ENCODE measurements at regions not wholly inside any gene's neighbourhood (a gene's known extent, or its start where the extent isn't known, plus 50 kb on each side); places are given as distances from the start of the nearest gene placed in this dataset.
A peak's percentile ranks its signal among the peaks of the same experiment; 100 is the strongest.

DNA sequence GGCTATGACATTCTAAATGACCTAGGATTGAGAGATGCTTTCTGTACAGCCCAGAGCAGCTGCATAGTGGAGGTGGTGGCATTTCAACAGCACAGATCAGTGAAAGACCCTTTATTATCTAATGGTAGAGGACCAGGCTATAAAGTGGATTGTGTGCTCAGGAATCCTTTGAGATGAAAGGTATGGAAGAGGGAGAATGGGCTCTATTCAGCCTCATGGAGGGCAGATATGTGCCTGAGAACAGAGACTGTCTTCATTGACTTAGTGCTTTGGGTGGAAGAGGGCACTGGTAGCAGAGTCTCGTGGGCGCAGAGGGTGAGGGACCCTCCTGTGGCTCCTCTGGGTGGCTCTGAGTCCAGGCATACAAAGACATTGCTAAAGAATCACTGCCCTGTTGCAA, 130.0 kb upstream of the SLC24A5 start:
- no peaks in the 10 kb centered on the region for H3K36me3 ChIP-seq (ENCODE audit: control insufficient read depth, insufficient read depth, low read length)
- no peak for DNase-seq (ENCODE audit: low read depth, low spot score)
- no peak overlapping the region for H3K4me3 ChIP-seq (ENCODE audit: low read length)
- no peaks in the 10 kb centered on the region for H3K4me1 ChIP-seq (ENCODE audit: control insufficient read depth, insufficient read depth, low read length)
- H3K9me3 ChIP-seq (ENCODE audit: control insufficient read depth, insufficient read depth, low read length): no peaks in the 10 kb centered on the region
- no CpG with 5 or more reads among the region's 2 CpGs for WGBS (ENCODE audit: insufficient coverage, insufficient read length)
- H3K27ac ChIP-seq (ENCODE audit: low read length): no peak overlapping the region
- no peaks in the 10 kb centered on the region for H3K27me3 ChIP-seq (ENCODE audit: control insufficient read depth, insufficient read depth, low read length)

DNA sequence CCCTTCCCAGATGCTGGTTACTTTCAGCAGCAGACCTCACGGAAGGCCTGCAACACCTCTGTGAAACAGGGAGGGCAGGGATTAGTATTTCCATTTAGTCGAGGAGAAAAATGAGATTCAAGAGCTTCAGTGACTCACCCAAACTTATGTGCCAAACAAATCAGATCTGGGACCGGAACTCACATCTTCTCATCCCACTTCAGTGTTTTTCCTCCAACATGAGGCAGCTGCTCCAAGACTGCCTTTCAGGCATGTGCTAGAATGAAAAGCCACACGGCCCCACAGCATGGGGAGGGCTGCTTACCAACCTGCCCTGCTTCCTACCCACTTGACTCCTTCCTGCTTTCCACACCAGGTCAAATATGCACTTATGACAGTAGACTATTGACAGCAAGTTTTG, 129.4 kb upstream of the SLC24A5 start:
- no CpG with 5 or more reads among the region's 4 CpGs for WGBS (ENCODE audit: insufficient coverage, insufficient read length)
- H3K4me1 ChIP-seq (ENCODE audit: control insufficient read depth, insufficient read depth, low read length): no peaks in the 10 kb centered on the region
- H3K9me3 ChIP-seq (ENCODE audit: control insufficient read depth, insufficient read depth, low read length): no peaks in the 10 kb centered on the region
- no peaks in the 10 kb centered on the region for H3K27me3 ChIP-seq (ENCODE audit: control insufficient read depth, insufficient read depth, low read length)
- no peaks in the 10 kb centered on the region for H3K36me3 ChIP-seq (ENCODE audit: control insufficient read depth, insufficient read depth, low read length)
- DNase-seq (ENCODE audit: low read depth, low spot score): no peak
- no peak overlapping the region for H3K27ac ChIP-seq (ENCODE audit: low read length)
- H3K4me3 ChIP-seq (ENCODE audit: low read length): no peak overlapping the region

DNA sequence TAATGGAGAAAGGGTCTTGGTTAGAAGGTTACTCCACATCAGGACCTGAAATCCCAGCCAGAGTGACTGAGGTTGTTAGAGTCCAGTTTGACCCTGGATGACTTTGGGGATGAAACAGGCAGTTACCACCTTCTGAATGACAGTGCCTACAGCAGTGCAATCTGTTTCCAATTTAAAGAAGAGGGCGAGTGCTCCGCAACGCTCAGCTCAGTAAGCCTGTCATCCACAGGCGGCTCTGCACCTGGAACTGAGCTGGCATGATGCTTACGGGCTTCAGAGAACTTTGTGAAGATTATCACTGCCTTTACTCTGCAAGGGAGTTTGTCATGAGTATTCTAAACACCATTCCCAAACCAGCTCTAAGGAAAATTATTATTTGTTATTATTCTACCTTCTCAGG, 127.7 kb upstream of the SLC24A5 start:
- Histone ChIP-seq H3K27ac (ENCODE audit: low read length) (no peak overlapping the region), H3K9me3 (ENCODE audit: control insufficient read depth, insufficient read depth, low read length) (no peaks in the 10 kb centered on the region), H3K27me3 (ENCODE audit: control insufficient read depth, insufficient read depth, low read length) (no peaks in the 10 kb centered on the region), H3K36me3 (ENCODE audit: control insufficient read depth, insufficient read depth, low read length) (no peaks in the 10 kb centered on the region), H3K4me3 (ENCODE audit: low read length) (no peak overlapping the region), H3K4me1 (ENCODE audit: control insufficient read depth, insufficient read depth, low read length) (no peaks in the 10 kb centered on the region)
- DNase-seq (ENCODE audit: low read depth, low spot score): no peak
- WGBS (ENCODE audit: insufficient coverage, insufficient read length): no CpG with 5 or more reads among the region's 5 CpGs

DNA sequence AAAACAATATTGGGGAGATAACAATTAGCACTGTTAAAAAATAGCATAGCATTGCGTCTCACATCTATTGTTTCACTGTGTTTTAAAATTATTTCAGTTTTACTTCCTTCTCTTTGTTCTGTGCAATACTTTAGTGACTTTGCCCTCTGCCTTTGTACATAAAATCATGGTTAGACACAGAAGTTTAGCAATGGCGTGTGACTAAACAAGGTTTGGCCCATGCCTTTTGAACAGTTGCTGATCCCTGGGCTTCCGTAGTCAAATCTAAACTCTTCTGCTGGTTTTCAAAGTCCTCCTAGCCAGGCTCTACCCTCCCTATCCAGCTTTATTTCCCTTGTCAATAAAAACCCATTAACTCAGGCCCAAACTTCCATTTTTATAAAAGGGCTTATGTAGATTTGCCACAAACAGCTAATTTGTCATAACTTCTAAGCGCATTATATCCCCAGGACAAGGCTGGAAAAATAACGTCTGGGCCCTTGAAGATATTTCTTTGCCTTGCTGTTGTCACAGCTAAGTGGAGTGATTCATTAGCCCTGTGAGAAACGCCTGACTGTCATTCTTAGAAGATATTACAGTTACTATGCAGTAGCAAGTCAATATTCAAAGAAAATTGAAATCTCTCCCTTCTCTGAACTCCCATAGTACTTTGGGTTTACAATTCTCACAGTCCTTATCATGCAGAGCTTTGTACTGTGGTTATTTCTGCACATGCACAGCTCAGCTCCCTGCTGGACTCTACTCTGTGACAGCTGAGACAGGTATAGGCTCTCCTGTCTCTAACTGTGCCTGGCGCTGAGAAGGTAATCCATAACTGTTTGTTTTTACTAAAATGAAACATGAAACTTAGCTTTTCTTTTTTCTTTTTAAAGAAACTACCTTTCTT, 123.4 kb upstream of the SLC24A5 start:
- Histone ChIP-seq H3K4me1 (ENCODE audit: control insufficient read depth, insufficient read depth, low read length) (no peaks in the 10 kb centered on the region), H3K9me3 (ENCODE audit: control insufficient read depth, insufficient read depth, low read length) (no peaks in the 10 kb centered on the region), H3K4me3 (ENCODE audit: low read length) (no peak overlapping the region), H3K36me3 (ENCODE audit: control insufficient read depth, insufficient read depth, low read length) (no peaks in the 10 kb centered on the region), H3K27ac (ENCODE audit: low read length) (no peak overlapping the region), H3K27me3 (ENCODE audit: control insufficient read depth, insufficient read depth, low read length) (no peaks in the 10 kb centered on the region)
- WGBS (ENCODE audit: insufficient coverage, insufficient read length): no CpG with 5 or more reads among the region's 7 CpGs
- DNase-seq (ENCODE audit: low read depth, low spot score): no peak

DNA sequence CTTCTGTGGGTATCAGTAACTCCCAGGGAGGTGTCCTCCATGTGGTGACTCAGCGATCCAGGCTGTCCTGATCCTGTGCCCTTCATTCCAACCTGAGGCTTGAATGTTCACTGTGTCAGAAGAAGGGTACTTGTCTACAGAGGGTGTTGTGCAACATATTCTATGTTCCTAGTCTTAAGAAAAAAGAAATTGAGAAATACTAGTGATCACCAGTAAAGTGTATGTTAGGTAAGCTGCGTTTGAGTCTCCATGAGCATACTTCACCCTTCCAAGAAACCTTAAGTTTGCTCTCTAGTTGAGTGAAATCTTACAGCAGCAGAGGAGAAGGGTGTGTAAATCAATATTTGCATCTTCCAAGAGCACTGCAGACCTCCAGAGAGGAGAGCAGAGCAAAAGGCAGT, 122.2 kb upstream of the SLC24A5 start:
- no peaks in the 10 kb centered on the region for H3K4me1 ChIP-seq (ENCODE audit: control insufficient read depth, insufficient read depth, low read length)
- no peak overlapping the region for H3K4me3 ChIP-seq (ENCODE audit: low read length)
- no peak for DNase-seq (ENCODE audit: low read depth, low spot score)
- H3K9me3 ChIP-seq (ENCODE audit: control insufficient read depth, insufficient read depth, low read length): no peaks in the 10 kb centered on the region
- no peaks in the 10 kb centered on the region for H3K36me3 ChIP-seq (ENCODE audit: control insufficient read depth, insufficient read depth, low read length)
- no CpG with 5 or more reads among the region's 2 CpGs for WGBS (ENCODE audit: insufficient coverage, insufficient read length)
- H3K27me3 ChIP-seq (ENCODE audit: control insufficient read depth, insufficient read depth, low read length): no peaks in the 10 kb centered on the region
- H3K27ac ChIP-seq (ENCODE audit: low read length): no peak overlapping the region

DNA sequence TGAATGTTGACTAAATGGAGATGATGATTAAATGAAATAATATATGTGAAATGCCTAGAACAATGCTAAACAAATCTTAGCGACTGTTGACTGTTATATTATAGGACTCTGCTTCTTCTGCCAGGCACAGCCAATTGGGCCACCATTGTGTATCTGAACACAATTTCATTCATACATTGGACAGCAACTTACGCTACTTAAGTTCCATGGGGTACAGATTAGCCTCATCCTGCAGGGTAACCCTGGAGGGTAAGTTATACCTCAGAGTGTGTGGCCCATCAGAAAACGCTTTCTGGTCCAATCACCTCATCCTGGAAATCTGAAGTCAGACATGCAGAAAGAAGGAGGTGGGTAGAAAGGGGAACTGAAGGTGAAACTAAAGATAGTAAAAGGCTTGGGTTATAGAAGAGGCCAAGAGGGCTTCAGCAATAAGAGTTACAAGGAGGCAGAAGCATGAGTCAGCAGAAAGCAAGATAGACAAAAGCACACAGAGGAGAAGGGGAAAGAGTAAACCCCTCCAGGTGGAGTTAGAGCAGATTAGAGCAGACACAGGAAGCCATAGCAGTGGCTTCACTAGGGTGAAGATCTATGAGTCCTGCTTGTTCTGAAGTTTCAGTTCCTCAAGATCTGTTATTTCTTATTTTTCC, 119.3 kb upstream of the SLC24A5 start:
- H3K4me1 ChIP-seq (ENCODE audit: control insufficient read depth, insufficient read depth, low read length): no peaks in the 10 kb centered on the region; the same call in 1 of the 2 replicates
- no peak overlapping the region for H3K4me3 ChIP-seq (ENCODE audit: low read length)
- H3K36me3 ChIP-seq (ENCODE audit: control insufficient read depth, insufficient read depth, low read length): no peaks in the 10 kb centered on the region
- H3K27me3 ChIP-seq (ENCODE audit: control insufficient read depth, insufficient read depth, low read length): no peaks in the 10 kb centered on the region
- DNase-seq (ENCODE audit: low read depth, low spot score): no peak
- no peak overlapping the region for H3K27ac ChIP-seq (ENCODE audit: low read length)
- WGBS (ENCODE audit: insufficient coverage, insufficient read length): no CpG with 5 or more reads among the region's 3 CpGs
- no peaks in the 10 kb centered on the region for H3K9me3 ChIP-seq (ENCODE audit: control insufficient read depth, insufficient read depth, low read length)

DNA sequence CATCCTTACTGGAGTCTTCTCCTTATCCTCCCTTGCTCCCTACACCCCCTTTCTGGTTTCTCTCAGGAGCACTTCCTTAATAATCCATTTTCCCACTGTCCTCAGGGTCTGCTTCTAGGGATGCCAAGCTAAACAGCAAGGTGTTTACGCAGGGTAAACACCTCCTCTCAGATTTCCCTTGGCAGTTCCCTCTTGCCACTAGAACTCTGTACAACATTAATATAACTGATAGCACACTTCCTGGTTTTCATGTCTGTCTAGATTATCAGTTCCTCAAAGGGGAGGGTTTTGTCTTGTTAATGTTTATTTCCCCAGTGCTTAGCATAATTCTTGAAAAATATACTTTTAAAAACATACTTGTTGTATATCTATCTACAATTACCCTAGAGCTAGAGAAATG, 118.0 kb upstream of the SLC24A5 start:
- WGBS (ENCODE audit: insufficient coverage, insufficient read length): no CpG with 5 or more reads among the region's 1 CpG
- no peaks in the 10 kb centered on the region for H3K36me3 ChIP-seq (ENCODE audit: control insufficient read depth, insufficient read depth, low read length)
- H3K9me3 ChIP-seq (ENCODE audit: control insufficient read depth, insufficient read depth, low read length): no peaks in the 10 kb centered on the region
- no peak for DNase-seq (ENCODE audit: low read depth, low spot score)
- no peak overlapping the region for H3K27ac ChIP-seq (ENCODE audit: low read length)
- H3K27me3 ChIP-seq (ENCODE audit: control insufficient read depth, insufficient read depth, low read length): no peaks in the 10 kb centered on the region
- H3K4me3 ChIP-seq (ENCODE audit: low read length): no peak overlapping the region
- H3K4me1 ChIP-seq (ENCODE audit: control insufficient read depth, insufficient read depth, low read length): no peaks in the 10 kb centered on the region; the same call in 1 of the 2 replicates

DNA sequence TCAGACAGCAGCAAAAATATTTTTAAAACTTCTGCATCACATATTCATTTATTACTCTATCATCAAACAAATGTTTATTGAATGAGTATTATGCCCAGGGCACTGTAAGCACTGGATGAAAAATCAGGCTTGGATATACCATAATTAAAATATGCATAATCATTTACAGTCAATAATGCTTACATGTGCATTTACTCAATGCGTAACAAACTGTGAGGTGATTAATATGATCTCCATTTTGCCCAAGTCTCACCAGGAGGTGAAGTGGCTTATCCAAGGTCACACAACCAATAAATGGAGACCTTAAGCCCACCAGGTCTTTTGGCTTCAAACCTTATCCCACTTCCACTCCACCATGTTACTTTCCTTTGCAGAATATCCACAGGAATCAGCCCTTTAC, 117.3 kb upstream of the SLC24A5 start:
- Histone ChIP-seq H3K9me3 (ENCODE audit: control insufficient read depth, insufficient read depth, low read length) (no peaks in the 10 kb centered on the region), H3K27ac (ENCODE audit: low read length) (no peak overlapping the region), H3K27me3 (ENCODE audit: control insufficient read depth, insufficient read depth, low read length) (no peaks in the 10 kb centered on the region), H3K4me1 (ENCODE audit: control insufficient read depth, insufficient read depth, low read length) (no peaks in the 10 kb centered on the region; the same call in 1 of the 2 replicates), H3K36me3 (ENCODE audit: control insufficient read depth, insufficient read depth, low read length) (no peaks in the 10 kb centered on the region), H3K4me3 (ENCODE audit: low read length) (no peak overlapping the region)
- no CpG with 5 or more reads among the region's 1 CpG for WGBS (ENCODE audit: insufficient coverage, insufficient read length)
- no peak for DNase-seq (ENCODE audit: low read depth, low spot score)

DNA sequence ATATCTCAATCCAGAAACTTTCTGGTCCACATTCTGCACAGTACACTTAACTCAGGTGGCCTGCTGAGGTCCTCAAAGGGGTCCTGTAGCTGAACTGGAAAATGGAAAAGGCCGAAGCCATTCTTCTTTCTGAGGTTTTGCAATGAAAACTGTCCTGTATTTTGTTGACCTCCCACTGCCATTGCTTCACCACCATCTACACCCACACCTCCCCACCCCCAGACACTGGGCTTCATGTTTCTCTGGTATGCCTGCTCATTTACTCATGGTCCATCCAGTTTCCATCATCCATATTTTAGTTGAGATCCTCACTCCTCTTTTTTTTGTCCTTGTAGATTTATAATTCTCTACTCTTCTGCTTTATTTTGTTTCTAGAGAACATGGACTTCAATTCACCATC, 115.7 kb upstream of the SLC24A5 start:
- no CpG with 5 or more reads among the region's 1 CpG for WGBS (ENCODE audit: insufficient coverage, insufficient read length)

DNA sequence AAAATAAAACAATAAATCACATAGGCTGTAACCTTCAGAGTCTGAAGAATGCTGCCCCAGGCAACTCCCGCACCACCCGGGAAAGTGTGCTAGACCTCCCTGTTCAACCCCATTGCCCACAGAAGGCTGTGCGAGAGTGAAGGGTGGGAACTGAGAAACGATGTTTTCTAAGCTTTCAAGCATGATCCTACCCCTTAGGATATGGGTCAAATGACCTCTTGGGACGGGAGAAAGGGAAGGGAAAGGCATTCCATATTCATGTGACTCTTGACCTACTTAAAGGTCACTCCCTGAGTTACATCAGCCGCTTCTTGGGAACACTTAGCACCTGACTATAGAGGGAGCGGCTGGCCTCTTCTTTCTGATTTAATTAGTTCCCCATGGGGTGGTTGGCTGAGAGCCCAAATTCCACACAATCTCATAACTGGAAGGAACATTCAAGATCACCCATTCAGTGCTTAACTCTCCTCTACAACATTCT, 114.7 kb upstream of the SLC24A5 start:
- H3K36me3 ChIP-seq (ENCODE audit: control insufficient read depth, insufficient read depth, low read length): no peaks in the 10 kb centered on the region
- H3K4me1 ChIP-seq (ENCODE audit: control insufficient read depth, insufficient read depth, low read length): no peaks in the 10 kb centered on the region; the same call in 1 of the 2 replicates
- no peaks in the 10 kb centered on the region for H3K9me3 ChIP-seq (ENCODE audit: control insufficient read depth, insufficient read depth, low read length)
- H3K27ac ChIP-seq (ENCODE audit: low read length): no peak overlapping the region
- H3K4me3 ChIP-seq (ENCODE audit: low read length): no peak overlapping the region
- no peaks in the 10 kb centered on the region for H3K27me3 ChIP-seq (ENCODE audit: control insufficient read depth, insufficient read depth, low read length)
- no CpG with 5 or more reads among the region's 7 CpGs for WGBS (ENCODE audit: insufficient coverage, insufficient read length)
- DNase-seq (ENCODE audit: low read depth, low spot score): peak; percentile 16

More for the DNA sequence above, 115.7 kb upstream of the SLC24A5 start:
- Histone ChIP-seq H3K4me1 (ENCODE audit: control insufficient read depth, insufficient read depth, low read length) (no peaks in the 10 kb centered on the region; the same call in 1 of the 2 replicates), H3K36me3 (ENCODE audit: control insufficient read depth, insufficient read depth, low read length) (no peaks in the 10 kb centered on the region), H3K27me3 (ENCODE audit: control insufficient read depth, insufficient read depth, low read length) (no peaks in the 10 kb centered on the region), H3K27ac (ENCODE audit: low read length) (no peak overlapping the region), H3K9me3 (ENCODE audit: control insufficient read depth, insufficient read depth, low read length) (no peaks in the 10 kb centered on the region), H3K4me3 (ENCODE audit: low read length) (no peak overlapping the region)
- no peak for DNase-seq (ENCODE audit: low read depth, low spot score)

Data from iPS DF 6.9 (cell line).